Activated CD4-positive, alpha-beta T cell treated with anti-CD3 and anti-CD28 coated beads, Interleukin-2, Interleukin-6, amounts not matched to agents 100 ng/mL and 50 ng/mL, durations not matched to agents 16 hours and 8 hours (primary cell): ENCODE measurements at regions not wholly inside any gene's neighbourhood (a gene's known extent, or its start where the extent isn't known, plus 50 kb on each side); places are given as distances from the start of the nearest gene placed in this dataset.
"Not testable (repeated sequence)": the region's sequence is repeated elsewhere in the genome, so short reads cannot be mapped to it uniquely, and the experiment has no call there.

Experiments used
- DNase-seq: peaks from one replicate; pipeline ENCODE4 v3.0.0-alpha.2; 2020

DNA sequence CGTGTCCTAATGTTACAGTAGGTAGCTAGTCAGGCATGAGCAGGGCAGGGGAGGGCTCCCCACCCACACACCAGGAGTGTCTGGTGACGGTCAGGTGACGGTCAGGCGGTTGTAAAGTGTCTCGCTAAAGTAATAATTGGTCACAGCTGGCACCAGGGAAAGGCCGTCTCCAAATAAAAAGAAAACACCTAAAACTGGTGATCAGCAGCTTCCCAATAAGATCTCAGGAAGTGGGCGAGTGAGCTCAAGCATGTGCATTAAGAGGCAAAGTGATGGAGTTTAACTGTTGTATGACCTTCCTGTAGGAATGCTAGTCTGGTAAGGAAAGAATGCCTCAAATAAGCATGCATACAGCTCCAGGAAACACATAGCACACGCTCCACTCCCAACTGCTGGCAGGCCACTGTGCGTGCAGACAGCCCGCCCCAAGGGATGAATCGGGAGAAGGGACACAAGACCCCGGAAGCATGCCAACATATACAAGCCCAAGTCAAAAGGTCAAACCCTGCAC lies 177.1 kb downstream of the RNF144A start:
- no peak for DNase-seq

DNA sequence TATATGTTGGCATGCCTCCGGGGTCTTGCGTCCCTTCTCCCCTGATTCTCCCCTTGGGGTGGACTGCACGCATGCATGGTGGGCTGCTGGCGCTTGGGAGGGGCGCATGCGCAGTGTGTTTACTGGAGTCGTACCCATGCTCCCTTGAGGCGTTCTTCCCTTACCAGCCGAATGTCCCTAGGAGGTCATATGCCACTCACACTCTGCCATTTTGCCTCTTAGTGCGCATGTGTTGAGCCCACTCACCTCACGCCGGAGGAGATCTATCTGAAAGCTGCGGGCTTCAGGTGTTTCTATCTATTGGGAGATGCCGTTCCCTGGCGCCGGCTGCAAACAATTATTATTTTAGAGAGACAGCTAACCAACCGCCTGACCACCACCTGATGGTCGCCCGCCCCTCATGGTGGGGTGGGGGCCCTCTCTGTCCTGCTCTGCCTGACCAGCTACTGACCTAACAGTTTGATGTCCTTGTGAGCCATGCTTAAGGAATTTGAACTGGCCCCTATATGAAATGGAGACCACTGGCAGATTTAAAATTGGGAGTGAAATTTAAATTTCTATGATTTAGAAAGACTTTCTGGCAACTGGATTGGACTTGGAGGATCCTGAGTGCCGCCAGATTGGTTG lies 179.6 kb downstream of the RNF144A start:
- no peak for DNase-seq

DNA sequence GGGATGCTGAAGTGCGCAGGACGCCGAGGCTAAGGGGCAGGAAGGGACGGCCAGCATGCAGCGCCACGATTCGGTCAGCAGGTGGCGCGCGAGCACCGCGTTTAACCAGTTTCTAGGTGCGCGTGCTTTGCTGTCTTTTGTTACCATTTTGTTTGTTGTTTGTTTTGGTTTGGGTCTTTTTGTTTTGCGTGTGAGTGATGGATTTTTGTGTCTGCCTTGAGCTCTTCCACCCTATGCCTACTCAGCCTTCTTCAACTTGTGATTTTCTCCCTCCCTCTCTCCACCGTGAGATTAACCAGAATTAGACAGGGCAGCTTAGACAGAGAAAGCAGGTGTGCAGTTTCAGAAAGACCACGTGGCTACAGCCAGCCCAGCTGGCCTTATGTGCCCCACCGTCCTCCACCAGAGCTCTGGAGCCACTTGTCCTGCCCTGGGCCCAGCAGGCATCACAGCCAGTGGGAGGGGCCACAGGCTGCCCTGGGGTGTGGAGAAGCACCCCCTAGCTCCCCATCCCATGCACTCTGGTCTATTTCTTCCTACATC lies 180.2 kb downstream of the RNF144A start:
- peak; percentile 82 for DNase-seq

DNA sequence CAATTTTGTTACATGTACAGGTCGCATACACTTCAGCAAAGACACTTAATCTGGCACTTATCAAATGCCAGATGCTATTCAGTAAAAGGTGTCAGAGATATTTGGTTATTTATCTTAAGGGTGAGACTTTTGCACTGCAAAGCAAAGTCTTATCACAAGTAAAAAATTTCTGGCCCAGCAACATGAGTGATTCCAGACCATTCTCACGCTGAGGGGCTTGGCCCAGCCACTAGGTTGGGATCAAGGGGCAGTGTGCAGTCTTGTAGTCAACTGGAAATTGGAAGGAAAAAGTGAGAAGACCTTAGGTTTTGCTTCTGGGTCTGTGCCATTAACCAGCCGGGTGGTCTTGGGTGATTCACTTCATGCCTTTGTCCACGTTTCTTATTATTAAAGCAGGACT lies 181.6 kb downstream of the RNF144A start:
- DNase-seq = no peak

DNA sequence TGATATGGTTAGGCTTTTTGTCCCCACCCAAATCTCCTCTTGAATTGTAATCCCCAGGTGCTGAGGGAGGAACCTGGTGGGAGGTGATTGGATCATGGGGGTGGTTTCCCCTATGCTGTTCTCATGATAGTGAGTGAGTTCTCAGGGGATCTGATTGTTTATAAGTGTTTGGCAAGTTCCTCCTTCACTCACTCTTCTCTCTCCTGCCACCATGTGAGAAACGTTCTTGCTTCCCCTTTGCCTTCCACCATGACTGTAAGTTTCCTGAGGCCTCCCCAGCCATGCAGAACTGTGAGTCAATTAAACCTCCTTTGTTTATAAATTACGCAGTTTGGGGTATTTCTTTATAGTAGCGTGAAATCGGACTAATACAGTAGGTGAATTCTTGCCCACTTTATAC lies 182.5 kb downstream of the RNF144A start:
- DNase-seq = not testable (repeated sequence)

DNA sequence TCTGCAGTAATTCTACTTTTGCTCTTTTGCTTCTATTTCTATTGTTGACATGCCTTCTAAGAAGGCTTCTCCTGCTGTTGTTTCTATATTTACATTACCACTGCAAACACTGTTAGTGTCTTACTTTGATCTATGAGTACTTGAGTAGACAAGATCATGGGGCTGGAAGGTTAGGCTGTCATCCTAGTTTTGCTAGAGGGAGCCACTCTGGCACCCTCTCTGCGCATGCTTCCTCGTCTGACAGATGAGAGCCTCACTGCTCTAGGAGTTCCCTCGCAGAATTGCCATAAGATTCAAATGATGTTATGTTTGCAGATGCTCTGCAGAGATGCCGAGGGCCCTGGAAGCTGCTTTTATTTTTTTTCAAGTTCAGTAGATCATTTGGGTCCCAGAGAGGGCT lies 185.6 kb downstream of the RNF144A start:
- no peak for DNase-seq

DNA sequence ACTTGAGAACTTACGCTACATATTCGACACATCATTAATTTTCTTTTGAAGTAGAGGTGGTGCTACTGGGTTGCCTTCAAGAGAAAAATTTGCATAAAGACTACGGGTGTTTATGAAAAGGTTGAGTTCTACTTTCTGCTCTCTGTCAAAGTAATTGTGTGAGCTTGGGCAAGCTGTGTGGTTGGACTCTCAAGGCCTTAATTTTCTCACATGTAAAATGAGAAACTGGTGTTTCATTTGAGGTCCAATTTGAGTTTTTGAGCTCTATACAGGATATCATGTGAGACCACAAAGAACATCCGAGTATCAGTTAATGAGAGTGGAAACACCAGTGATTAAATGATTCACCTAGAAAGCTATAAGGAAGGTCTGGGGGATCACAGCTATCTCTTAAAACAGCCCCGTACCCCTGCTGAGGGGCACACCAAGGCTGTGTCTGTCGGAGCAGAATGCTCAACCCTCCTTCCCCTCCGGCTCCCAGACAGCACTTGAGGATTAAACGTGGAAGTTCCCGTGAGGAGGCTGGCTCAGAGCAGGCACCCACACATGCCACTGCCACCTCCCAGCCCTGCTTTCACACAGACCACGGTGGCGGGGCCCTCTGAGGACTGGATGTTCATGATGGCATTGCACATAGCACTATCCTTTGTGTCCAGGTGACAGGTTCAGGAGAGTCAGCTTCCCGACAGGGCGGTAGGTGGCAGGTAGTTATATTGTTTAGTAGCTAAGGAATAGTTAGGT lies 191.8 kb downstream of the RNF144A start:
- no peak for DNase-seq

DNA sequence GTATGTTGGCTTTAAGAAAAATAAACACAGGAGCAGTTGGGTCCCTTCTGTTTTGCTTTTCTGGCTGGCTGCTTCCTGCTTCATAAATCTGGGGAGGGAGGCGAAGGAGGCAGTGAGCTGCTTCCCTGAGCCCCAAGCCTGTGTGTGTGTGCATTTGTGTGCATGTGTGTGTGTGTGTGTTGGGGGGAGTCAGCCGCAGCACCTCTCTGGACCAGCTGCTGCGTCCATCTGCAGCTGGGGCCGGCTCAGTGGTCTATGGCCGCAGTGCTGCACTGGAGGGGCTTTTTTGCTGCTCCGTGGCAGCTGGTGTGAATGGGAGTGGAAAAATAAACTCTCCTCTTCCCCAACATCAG lies 192.3 kb downstream of the RNF144A start:
- DNase-seq = no peak

DNA sequence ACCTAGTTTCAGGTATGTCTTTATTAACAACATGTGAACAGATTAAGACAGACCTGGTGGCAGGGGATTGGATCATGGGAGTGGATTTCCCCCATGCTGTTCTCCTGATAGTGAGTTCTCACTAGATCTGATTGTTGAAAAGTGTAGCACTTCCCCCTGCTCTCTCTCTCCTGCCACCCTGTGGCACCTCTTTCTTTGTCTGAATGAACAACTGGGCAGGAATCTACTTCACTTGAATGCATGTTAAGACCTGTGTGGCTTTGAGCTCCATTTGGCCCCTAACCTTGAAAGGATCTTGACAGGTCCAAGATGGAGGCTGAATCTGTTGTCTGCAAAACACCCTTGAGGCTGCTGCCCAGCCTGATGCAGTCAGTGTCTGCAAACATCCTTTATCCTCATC lies 194.4 kb downstream of the RNF144A start:
- DNase-seq = no peak

DNA sequence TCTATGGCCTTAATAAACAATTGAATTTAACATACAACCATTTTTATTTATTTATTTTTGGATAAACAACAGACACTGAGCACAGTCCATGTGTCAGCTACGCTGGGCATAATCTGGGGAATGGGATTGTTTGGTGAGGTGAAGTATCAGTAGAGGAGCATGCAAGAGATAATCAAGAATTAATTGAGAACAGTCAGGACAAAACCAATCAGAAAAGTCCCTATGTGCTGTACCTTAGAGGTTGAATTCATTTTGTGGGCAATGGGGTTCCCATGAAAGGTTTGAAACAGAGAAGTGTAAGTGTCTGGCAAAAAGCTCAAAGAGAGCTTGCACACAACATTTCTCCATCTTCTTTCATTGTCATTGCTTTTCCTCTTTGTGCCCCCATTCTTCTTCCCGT lies 198.2 kb downstream of the RNF144A start:
- DNase-seq = no peak

DNA sequence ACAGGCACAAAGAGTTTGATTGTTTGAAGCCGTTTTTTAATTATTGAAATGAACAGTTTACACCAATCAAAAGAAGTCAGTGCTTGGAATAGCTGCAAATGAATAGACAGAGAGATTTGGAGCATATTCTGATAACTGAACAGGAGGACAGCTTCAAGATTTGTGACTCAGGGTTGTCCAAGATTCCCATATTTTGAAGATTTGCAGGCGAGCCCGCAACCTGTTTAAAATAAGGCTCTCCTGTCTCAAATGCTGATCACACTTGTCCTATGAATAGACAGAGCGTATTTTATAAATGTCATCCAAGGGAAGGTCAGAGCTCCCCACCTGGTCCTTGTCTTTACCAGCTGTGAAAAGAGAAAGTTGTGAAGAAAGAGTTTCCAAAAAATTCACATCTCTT lies 198.7 kb downstream of the RNF144A start:
- no peak for DNase-seq

DNA sequence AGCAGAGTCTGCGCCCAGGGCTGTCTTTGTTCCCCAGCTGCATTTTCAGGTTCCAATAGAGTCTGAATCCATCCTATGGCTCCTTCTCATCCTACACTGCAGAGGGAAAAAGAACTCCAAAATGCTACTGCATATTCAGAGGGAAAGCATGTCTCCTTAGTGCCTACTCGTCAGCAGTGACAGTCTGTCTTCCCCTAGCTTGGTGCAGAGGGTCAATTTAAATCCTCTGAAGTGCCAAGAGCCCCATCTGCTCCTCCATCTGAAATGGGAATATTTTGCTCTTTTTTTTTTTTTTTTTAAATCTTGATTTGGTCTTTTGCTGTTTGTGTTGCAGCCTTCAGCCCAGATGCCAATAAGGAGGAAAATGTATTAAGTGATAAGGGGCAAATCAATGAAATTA lies 199.3 kb downstream of the RNF144A start:
- DNase-seq = no peak

DNA sequence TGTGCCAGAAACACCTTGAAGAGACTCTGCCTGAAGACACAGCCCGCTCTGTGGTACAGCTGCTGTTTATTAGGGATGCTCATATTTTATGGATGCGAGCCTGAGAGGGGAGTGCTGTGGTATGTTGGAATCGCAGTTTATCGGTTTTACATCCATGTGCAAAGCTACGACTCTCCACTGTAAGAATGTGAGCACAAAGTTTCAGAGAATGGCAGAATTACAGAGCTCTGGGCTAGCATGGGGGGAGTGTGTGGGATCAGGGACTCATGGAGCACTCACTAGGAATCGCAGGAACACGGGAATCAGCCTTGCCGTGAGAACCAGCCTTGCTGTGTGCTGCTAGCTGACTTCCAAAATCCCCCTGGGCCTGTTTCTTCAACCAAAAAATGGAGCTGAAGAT lies 199.9 kb downstream of the RNF144A start:
- no peak for DNase-seq

DNA sequence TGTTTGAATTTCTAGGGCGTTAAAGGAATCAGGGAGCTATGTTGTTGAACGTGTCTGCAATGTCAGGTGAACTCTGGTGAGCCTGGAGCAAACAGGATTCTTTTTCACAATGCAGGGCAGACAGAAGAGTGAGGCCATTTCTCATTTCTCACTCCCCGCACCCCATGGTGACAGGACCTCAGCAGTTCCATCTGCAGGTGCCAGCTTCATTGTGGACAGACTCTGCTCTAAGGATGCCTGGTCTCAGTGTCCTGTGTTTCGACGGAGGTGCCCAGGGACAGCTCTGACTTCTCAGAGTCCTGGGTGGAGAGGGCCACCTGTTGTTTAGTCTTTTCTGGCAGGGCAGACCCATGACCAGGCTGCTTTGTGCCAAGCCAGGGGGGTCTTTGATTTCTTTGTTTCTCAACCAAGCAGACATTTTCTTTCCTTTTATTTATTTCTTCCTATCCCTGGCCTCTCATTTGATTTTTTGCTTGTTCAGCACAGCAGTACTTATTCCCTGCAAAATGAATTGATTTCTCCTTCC lies 201.5 kb downstream of the RNF144A start:
- no peak for DNase-seq

DNA sequence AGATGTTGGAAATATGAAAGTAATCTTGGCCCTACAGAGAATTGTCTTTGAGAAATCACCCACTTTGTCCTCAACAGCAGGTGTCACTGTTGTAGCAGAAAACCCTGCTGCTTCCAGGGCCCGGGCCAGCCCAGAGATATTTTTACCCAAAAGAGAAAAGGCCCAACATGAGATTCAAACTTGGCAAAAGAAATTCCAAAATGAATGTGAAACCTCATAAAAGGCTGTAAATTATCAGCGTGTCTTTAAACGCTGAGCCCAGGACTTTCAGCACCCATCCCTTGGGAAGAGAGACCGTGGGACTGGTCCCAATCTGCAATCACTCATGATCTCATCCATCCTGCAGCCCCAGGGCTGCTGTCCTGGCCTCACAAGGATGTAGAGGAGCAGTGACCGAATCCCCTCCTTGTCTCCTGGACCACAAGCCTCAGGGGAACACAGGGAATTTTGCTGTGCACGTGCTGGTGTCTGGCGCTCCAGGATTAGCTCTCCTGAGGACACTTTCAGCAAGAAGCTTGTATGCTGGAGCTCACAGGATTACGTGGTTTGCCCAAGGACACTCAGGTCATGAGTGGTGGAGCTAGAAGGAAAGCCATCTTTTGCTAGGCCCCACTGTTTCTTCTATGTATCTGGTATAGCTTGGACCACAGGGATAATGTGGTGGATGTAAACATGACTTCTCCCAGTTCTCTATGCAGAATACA lies 202.1 kb downstream of the RNF144A start:
- DNase-seq = peak; percentile 19

DNA sequence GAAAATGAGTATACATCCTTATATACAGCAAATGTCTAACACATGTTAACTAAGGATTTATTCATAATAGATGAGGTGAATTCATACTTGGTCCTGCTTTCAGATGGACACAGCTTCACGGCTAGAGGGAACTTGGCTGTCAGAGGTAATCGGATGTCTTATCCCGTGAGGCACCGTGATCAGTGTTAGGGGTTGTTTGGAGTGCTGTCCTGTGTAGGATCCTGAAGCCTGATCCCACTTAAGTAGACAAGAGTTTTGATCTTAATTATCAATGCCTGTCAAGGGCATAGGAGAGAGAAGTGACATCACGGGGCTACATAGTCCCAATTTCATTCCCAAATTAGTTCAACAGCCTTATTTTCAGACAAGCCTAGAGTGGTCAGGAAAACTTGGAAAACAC lies 204.6 kb downstream of the RNF144A start:
- DNase-seq = no peak

DNA sequence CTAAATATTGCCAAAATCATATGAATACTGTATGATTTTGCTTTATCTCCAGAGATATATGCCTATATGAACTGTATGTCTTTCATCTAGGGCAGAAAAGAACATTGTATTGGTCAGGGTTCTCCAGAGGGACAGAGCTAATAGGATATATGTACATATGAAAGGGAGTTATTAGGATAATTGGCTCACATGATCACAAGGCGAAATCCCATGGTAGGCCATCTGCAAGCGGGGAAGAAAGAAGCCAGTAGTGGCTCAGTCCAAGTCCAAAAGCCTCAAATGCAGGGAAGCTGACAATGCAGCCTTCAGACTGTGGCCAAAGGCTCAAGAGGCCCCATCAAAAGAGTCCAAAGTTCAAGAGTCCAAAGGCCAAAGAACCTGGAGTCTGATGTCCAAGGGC lies 209.9 kb downstream of the RNF144A start:
- DNase-seq = no peak

DNA sequence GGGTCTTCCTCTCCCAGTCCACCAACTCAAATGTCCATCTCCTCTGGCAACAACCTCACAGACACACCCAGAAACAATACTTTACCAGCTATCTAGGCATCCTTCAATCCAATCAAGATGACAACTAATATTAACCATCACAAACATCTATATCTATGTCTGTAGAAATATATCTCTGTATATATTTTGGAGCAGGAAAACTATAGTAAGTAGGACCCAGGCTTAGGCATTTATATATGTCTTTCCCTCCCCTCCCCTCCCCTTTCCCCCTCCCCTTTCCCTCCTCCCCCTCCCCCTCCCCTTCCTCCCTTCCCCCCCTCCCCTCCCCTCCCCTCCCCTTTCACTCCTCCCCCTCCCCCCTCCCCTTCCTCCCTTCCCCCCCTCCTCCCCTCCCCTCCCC lies 210.5 kb downstream of the RNF144A start:
- no peak for DNase-seq

DNA sequence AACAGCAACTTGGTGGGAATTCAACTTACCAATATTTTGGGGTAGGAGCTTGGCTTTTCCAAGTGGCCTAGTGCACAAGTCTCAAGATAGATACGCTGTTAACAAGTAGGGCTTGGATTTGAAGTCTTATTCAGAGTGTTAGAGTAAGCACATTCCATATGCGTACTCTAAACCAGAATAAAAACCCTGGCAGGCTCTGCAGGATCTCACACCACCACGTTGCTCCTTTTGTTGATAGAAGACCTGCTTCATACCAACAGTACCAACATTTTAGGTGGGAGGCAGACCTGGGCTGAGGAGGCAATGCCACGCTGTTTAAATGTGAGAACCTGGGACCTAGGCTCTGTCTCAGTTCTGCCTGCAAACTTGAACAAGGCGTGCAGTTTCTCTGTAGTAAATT lies 214.0 kb downstream of the RNF144A start:
- no peak for DNase-seq

DNA sequence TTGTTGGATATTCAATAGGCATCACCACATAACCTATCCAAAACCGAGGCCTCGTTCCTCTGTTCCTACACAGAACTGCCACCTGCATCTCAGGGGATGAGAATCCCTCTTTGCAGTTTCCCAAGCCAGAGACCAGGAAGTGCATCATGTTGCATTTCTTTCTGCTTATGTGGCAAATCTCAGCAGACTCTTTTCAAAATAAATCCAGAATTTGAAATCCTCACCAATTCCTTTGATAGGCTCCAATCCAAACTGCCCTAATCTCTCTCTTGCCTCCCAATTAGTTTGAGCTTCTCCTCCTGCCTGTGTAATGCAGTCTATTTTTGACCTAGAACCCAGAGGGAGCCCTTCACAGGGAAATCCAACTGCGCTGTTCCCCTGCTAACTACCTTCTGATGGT lies 215.5 kb downstream of the RNF144A start:
- DNase-seq = no peak

DNA sequence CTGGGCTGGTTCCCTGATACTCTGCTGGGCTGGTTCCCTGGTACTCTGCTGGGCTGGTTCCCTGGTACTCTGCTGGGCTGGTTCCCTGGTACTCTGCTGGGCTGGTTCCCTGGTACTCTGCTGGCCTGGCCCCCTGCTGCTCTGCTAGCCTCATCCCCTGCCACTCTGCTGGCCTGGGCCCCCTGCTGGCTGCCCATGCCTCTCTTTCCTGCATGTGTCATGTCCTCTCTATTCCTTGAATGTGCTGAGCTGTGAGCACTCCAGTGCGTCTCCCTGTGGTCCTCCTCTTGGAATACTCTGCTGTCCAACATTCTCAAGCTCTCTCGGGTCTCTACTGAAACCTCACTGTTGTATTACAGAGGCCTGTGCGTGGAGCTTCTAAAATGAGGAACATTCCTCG lies 216.3 kb downstream of the RNF144A start:
- DNase-seq = no peak

DNA sequence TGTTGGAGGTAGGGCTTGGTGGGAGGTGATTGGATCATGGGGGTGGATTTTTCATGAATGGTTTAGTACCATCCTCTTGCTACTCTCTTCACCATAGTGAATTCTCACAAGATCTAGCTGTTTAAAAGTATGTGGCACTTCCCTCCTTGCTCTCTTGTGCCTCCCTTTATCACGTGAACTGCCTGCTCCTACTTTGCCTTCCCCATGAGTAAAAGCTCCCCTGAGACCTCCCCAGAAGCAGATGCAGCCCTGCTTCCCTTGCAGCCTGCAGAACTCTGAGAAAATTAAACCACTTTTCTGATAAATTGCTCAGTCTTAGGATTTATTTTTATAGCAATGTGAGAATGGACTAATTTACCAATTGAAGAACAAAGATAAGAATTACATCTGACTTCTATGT lies 223.1 kb downstream of the RNF144A start:
- no peak for DNase-seq

DNA sequence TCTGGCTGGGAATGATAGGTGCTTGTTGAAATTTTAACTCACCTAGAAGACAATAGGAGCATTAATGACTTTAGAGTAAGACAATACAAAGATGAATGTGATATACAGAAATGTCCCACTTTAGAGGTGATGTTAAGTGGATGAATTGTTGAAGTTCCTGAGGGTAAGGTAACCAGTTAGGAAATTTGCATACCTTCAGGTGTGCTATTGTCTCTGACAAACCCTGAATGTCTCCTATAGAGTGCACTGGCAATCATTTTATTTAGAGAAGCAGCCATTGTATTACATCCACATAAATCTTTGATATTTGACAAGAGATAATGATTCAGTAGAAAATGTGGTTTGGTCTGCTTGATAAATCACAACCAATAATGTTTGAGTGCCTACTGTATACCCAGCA lies 228.5 kb downstream of the RNF144A start:
- no peak for DNase-seq

DNA sequence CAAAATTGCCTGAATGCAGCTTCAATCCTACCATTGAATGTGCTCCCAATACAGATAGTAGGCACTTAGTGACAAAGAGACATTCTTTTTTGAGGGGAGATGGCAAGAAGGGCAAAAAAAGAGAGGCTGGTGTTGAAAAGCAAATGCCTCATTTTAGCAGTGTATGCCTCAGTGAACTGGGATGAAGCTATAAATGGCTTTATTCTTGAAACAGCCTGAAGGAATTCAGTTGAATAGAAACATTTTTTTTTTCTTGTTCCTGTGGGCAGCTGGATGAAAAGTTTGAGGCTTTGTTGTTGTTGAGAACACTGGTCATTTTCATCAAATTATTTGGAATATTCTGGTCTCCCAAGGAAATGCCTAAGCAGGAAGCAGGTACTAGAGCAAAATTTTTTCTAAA lies 228.9 kb downstream of the RNF144A start:
- no peak for DNase-seq
